NCI-H2171 (cell line): ENCODE measurements at regions not wholly inside any gene's neighbourhood (a gene's known extent, or its start where the extent isn't known, plus 50 kb on each side); places are given as distances from the start of the nearest gene placed in this dataset.
A peak's percentile ranks its signal among the peaks of the same experiment; 100 is the strongest.

ENCODE experiments used
- DNase-seq: peaks from one replicate; lab custom pipeline; 2025; lab: John Stamatoyannopoulos, UW

GRCh38 chr9:106051545-106051944 is 357.2 kb downstream of the TMEM38B start:
- DNase-seq = no peak

DNA sequence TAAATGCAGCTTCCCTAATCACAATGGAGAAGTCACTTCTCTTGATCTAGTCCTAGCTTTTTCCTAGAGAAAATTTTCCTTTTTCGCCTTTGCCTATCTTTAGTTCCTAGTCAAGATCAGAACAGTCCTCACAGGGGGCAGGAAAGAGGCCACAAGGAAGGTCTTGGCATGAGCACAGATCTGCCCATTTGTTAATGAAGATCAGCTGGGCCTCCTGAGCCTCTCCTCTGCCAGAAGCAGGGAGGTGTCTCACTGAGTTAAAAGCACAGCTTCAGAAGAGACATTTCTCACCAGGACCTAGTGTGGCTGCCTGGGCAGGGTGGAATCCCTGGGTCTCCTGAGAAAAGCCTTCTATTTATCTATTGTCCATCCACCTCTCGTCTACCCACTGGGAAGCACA is 357.8 kb downstream of the TMEM38B start:
- DNase-seq = no peak

DNA sequence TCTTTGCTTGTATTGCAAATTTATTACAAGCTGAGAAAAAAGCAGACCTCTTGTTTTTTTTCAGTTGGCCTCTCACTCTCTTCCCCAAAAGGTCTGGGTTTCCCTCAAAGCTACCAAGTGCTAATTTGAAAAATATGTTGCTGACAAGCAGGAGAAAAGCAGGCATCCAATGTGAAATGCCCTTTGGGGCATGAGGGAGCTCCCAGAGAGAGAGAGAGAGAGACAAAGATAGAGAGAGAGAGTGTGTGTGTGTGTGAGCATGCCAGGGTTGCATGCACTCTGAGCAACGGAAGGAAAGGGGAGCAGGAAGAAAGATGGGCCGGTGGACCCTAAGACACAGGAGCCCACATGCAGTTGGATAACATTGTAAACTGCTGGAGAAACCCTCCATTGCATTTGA is 358.4 kb downstream of the TMEM38B start:
- DNase-seq = no peak

DNA sequence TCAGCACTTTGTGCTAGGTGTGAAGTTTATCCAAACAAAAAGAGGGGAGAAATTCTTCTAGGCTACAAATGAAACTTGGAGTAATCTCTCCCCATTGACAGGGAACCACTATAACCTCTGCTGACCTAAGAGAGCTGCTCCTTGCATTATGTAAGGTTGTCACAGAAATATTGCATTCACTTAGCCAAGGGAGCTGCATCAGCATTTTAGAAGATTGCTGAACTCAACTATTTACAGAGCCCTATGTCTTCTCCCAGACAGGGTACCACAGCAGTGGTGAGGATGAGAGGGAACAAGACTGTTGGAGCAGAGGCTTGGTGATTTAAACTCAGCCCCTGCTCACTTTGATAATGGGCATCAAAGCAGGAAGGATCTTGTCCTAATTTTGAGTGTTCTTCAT is 362.0 kb downstream of the TMEM38B start:
- DNase-seq = no peak

DNA sequence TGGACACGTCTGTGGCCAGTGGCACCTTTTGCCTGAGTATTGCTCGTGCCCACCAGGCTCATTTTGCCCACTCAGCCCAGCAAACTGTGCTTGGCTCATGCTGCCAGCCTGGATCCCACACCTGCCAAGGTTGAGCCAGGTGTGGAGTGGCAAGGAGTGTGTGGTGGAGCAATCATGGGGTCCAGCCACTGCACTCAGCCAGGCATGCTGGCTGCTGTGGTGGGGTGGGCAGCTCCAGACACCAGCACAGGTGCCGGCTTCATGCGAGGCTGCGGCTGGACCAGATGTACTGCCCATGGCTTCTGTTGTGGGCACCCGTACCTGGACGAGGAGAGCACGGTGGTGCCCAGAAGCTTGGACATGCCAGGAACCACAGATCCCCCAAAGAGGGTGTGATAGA is 364.1 kb downstream of the TMEM38B start:
- no peak for DNase-seq

- peak; percentile 70 for DNase-seq
Observed at GRCh38 chr9:106059886-106060285, 365.5 kb downstream of the TMEM38B start.

GRCh38 chr9:106060885-106061284 is 366.5 kb downstream of the TMEM38B start:
- DNase-seq = no peak

- no peak for DNase-seq
Observed at GRCh38 chr9:106062250-106062649, 367.9 kb downstream of the TMEM38B start.

- DNase-seq = no peak
Observed at GRCh38 chr9:106065136-106065535, 370.8 kb downstream of the TMEM38B start.

DNA sequence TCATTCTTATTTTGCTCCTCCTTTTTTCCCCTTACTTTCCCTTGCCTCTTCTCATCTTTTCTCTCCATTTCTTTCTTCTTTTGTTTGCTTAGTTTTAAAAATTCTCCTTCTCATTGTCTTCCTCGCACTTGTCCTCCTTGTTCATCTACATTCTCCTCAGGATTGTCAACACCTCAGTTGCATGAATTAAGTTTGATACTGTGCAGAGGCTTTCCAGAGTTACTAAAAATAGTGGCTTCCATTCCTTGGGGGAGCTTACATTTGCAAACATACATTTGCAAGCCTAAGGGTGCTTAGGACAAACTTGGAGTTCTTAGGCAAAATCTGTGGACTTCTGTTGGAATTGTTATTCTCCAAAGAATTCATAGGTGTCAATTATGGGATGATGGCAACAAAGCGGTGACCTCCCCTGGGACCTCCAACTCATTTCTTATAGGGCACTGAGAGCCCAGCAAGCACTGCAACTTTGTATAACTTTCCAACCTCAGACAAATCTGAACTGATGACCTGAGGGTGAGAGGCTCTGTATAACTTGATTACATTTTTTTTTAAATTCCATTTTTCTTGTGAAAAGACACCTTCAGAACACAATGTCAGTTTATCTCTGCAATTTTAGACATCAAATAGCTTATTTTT is 371.4 kb downstream of the TMEM38B start:
- no peak for DNase-seq

DNA sequence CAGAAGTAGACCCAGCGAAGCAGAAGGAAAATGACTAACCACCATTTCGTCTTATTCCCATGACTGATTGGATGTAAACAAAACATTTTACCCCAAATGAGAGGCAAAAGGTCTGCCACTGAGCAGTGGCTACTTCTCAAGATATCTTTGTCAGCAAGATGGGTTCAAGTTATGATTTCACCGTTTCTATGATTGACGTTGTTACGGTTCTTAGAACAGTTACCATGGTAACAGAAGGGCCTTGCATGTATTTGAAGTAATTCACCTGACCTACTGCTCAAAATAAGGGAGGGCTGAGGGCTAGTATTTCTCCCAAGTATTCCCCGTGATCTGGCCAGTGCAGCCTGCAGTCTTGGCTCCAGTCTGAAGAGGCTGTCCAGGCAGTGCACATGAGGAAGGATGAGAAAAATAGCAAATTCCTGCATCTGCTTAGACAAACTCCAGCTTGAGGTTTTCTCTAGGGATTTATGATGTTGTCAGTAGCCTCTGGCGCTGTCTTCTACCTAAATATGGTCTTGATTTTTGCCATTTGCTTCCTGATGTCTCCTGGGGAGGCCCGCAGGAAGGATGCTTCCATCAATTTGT is 372.7 kb downstream of the TMEM38B start:
- DNase-seq = peak; percentile 38

DNA sequence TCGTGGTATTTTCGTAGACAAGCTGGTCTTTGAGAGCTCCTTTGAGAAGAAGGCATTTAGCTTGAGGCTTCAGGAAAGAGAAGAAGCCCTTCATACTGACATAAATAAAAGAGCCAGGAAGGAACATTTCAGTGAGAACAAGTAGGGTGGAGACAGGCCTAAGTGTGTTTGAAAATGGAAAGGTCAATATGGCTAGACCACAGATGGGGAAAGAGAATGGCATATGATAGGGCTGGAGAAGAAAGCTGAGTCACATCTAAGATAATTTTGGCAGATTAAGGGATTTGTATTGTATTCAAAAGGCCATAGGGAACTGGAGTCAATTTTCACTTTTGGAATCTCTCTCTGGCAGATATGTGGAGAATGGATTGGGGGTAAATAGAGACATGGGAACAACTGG is 374.9 kb downstream of the TMEM38B start:
- no peak for DNase-seq

DNA sequence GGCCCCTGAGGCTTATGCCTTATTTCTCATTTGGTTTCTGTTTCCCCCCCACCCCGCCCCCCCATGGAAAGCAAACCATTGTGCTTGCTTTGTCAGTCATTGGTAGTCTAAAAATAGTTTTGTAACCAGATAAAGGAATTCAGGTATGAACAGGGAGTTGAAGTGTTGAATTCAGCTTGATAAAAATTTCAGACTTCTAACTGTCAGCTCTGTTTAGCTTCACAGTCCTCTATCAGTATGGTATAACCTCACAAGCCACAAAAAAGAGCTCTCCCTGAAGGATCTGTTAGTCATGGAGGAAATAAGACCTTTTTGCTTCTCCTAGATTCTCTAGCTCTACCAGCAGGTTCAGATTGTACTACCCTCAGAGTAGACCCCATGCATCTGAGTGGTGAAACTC is 378.1 kb downstream of the TMEM38B start:
- DNase-seq = no peak

GRCh38 chr9:106074006-106074405 is 379.7 kb downstream of the TMEM38B start:
- DNase-seq = no peak

- DNase-seq = no peak
Observed at GRCh38 chr9:106075236-106075959, 381.1 kb downstream of the TMEM38B start.

- DNase-seq = no peak
Observed at GRCh38 chr9:106075960-106076327, 381.6 kb downstream of the TMEM38B start.

DNA sequence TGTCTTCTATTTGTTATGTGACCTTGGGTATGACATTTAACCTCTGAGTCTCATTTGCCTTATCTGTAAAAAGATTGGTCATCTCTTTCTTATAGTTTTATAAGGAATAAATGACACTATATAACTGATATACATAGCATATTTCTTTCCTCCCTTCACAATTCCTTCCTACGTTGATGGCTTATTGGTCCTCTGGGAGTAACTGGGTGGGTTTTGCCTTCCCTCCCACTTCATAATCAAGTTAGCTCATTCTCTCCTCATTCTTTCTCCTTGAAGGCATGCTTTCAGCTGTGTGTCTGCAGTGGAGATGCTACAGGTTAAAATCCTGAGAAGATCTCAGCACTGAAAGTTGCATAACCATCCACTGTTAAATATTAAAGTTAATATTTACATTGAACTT is 382.4 kb downstream of the TMEM38B start:
- no peak for DNase-seq

GRCh38 chr9:106077731-106078130 is 383.4 kb downstream of the TMEM38B start:
- DNase-seq = no peak

DNA sequence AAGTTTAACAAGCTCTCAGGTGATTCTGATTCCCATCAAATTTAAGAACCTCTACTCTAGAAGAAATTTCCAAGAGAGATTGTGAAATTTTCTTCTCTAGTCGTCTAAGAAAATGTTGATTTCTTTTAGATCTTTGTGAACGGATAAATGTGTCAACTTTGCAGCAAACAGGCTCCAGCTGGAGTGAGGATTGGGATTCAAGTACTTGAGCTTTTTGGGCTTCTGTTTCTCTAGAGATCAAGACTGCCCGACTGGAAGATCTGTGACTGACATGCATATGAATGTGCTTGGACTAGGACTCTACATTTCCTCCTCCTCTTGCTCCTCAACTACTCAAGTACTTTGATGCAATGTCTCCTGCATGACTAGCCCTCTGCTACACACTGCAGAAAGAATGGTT is 388.3 kb downstream of the TMEM38B start:
- DNase-seq = no peak

DNA sequence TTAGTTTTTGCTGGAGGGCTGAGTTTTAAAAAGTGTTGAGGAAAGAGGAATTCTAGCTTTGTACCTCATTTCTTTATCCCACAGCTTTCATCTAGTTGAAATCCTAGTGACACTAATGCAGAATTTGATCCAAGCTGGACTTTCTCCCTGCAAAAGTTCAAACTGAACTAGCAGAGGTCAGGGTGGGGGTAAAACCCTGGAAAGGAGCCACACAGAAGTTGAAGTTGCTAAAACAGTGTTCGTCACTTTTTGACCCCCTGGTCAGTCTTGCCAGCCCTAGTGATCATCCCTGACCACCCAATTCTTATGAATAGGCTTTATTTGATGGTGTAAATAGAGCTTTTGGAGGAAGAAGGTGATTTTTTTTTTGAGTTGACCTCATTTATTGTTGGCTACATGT is 390.4 kb downstream of the TMEM38B start:
- no peak for DNase-seq

DNA sequence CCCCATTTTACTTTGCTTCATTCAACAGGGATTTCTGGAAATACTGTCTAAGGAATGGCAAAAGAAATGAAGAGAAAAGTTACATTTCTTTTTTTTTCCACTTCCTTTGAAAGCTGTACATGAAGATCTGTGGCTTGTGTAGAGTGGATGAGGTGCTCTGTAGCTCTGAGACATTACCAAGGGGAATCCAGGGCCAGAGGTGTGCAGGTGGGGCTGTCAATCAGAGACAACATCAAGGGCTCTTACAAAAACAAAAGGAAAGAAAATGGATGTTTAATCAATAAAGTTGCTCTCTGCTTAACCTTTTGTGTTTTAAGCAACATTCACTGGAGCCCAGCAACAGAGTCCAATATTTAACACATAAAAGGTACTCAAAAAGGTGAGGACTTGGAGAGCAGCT is 391.1 kb downstream of the TMEM38B start:
- DNase-seq = no peak

DNA sequence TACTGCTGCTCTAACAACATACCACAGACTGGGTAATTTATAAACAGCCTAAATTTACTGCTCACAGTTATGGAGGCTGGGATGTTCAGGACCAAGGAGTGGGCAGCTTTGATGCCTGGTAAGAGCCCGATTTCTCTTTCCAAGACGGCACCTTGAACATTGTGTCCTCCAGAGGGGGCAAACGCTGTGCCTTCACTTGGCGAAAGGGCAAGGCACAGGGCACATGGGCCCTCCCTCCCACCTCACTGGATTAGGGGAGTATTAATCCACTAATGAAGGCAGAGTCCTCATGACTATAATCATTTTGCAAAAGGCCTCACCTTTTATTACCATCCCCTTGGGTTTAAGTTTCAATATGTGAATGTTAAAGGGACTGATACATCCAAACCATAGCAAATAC is 397.7 kb downstream of the TMEM38B start:
- DNase-seq = no peak

DNA sequence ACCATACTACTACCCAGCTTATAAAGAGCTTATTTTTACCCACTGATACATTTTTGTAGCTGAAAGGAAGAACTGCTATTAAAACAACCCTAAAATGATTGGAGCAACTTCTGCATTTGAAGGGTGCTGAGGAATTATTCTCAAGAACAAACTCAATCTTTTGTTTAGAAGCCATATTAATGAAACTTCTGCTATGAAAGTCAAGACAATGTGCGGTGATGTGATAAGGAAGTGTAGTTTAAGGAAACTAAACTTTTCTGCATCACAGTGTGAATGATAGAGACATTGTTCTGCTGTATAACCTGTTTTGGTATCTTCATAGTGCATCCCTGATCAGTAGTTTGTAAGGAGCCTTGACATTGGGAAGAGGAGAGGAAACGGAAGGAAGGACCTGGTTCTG is 408.5 kb downstream of the TMEM38B start:
- no peak for DNase-seq

DNA sequence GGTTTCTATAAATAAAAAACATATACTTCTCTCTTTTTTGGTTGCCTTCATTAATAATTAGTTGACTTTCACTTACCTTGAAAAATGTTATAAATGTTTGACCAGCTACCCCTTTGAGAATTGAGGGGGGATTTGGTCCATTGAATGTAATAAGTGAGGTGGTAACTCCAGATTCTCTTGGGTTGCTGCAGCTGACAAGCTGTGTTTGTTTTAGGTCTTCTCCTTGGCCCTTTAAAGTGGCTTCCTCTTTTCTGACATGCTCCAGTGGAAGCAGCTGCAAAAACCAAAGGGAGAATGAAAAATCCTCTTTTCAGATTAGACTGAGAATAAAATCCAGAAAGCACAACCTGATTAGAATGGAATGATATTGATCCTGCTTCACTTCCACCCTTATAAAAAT is 410.5 kb downstream of the TMEM38B start:
- no peak for DNase-seq
